ENCODE measurements at regions not wholly inside any gene's neighbourhood (a gene's known extent, or its start where the extent isn't known, plus 50 kb on each side); places are given as distances from the start of the nearest gene placed in this dataset.

GRCh38 chr16:86444661-86445060 is 65.7 kb upstream of the FOXF1 start:
- TF ChIP-seq POLR2AphosphoS5 (IDR thresholded peaks at IDR 0.05) (no peak), POLR2A (IDR thresholded peaks at IDR 0.05) (no peak), CTCF (IDR thresholded peaks at IDR 0.05) (no peak), EP300 (IDR thresholded peaks at IDR 0.05) (no peak)
